ENCODE measurements at regions not wholly inside any gene's neighbourhood (a gene's known extent, or its start where the extent isn't known, plus 50 kb on each side); places are given as distances from the start of the nearest gene placed in this dataset.

DNA sequence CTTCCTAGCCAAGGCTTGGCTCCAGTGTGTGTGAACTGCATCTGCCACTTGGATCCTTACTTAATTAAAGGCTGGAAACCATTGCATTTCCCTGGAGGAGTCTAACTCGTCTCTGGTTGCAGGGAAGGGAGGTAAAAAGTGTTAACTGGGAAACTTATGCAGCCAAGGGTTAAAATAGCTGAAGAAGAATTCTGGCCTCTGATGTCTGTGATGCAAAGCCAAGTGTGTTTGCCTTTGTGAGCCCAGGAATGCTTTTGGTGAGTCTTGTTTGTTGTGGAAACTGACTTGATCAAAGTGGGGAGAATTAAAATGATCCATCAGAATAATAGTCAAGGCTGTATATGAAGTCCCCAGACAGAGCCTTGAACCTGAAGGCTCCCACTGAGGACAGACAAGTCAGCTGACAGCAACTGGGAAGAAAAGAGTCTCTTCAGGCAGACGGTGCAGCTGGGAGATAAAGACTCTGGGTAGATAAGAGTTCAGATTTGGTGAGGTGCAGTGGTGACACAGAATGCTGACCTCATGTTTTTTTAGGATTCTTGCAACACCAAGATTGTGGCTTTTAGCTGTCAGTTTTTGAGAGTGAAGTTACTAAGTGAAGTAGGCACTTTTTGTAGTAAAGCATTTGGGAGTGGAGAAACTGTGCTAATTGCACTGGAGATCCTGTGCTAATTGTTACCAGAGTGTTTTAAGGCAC lies 59.5 kb upstream of the WLS start:
- Histone ChIP-seq H3T11ph (ENCODE audit: low read length) (no peak overlapping the region), H3K23me2 (ENCODE audit: insufficient read length, low read depth, low read length, poor library complexity, severe bottlenecking) (no peaks in the 10 kb centered on the region), H3K4me1 (ENCODE audit: insufficient read depth, low read length) (peaks cover 5% of the 10 kb centered on the region), H2BK120ac (ENCODE audit: low read depth, low read length, poor library complexity, severe bottlenecking) (no peak overlapping the region), H2BK5ac (ENCODE audit: insufficient read length, low read length) (no peak overlapping the region), H3K9ac (ENCODE audit: extremely low read depth, insufficient read length, low read length) (no peak overlapping the region), H4K91ac (ENCODE audit: insufficient read length, low read depth, low read length) (no peak overlapping the region), H3K18ac (ENCODE audit: insufficient read length, low read depth, low read length) (no peak overlapping the region), H4K8ac (replicated peaks; ENCODE audit: insufficient read length, low read depth, low read length) (no peak overlapping the region), H3K79me1 (ENCODE audit: insufficient read depth, low read depth, low read length, poor library complexity, severe bottlenecking) (no peaks in the 10 kb centered on the region), H2BK12ac (ENCODE audit: insufficient read length, low read depth, low read length) (no peak overlapping the region), H2BK20ac (ENCODE audit: low read depth, low read length, poor library complexity, severe bottlenecking) (no peak overlapping the region), H2AFZ (ENCODE audit: low read length) (no peak overlapping the region), H4K20me1 (ENCODE audit: control insufficient read depth, insufficient read depth, insufficient read length) (no peaks in the 10 kb centered on the region), H3K9me3 (ENCODE audit: control insufficient read depth, low read depth, low read length) (no peaks in the 10 kb centered on the region), H2BK15ac (ENCODE audit: low read depth, low read length) (no peak overlapping the region), H3K4ac (ENCODE audit: low read depth, low read length) (no peak overlapping the region), H3K56ac (ENCODE audit: insufficient read length, low read depth, low read length) (no peak overlapping the region), H3K27me3 (ENCODE audit: insufficient read depth, low read length) (peaks cover 32% of the 10 kb centered on the region; the same call in 1 of the 2 replicates), H3K23ac (ENCODE audit: insufficient read length, low read depth, low read length) (no peak overlapping the region), H4K5ac (ENCODE audit: insufficient read length, low read depth, low read length) (no peak overlapping the region), H3K79me2 (ENCODE audit: insufficient read depth, low read length) (no peaks in the 10 kb centered on the region), H2AK5ac (ENCODE audit: insufficient read length, low read length) (no peak overlapping the region), H3K4me2 (ENCODE audit: insufficient read depth, insufficient read length, low read length) (no peak overlapping the region), H3K14ac (ENCODE audit: insufficient read depth, low read length) (no peak overlapping the region), H3K27ac (ENCODE audit: insufficient read length, low read depth, low read length) (no peak overlapping the region)
- Mint-ChIP-seq H3K9me3 (peaks cover 0 to 5% of the 10 kb centered on the region in 2 experiments; a peak in 3 of 5 replicates), H3K4me3 (no peak overlapping the region; a peak in 1 of 5 replicates), H3K4me1 (peaks cover 40 to 48% of the 10 kb centered on the region in 2 experiments), H3K27me3 (ENCODE audit: low read depth) (peaks cover 85% of the 10 kb centered on the region), H3K36me3 (ENCODE audit: insufficient read depth in 1 of 3, low read depth in 3 of 3) (no peaks in the 10 kb centered on the region; a peak in 2 of 7 replicates), H3K27ac (no peak overlapping the region)
- DNase-seq = no peak
- TF ChIP-seq, protein P1, sequence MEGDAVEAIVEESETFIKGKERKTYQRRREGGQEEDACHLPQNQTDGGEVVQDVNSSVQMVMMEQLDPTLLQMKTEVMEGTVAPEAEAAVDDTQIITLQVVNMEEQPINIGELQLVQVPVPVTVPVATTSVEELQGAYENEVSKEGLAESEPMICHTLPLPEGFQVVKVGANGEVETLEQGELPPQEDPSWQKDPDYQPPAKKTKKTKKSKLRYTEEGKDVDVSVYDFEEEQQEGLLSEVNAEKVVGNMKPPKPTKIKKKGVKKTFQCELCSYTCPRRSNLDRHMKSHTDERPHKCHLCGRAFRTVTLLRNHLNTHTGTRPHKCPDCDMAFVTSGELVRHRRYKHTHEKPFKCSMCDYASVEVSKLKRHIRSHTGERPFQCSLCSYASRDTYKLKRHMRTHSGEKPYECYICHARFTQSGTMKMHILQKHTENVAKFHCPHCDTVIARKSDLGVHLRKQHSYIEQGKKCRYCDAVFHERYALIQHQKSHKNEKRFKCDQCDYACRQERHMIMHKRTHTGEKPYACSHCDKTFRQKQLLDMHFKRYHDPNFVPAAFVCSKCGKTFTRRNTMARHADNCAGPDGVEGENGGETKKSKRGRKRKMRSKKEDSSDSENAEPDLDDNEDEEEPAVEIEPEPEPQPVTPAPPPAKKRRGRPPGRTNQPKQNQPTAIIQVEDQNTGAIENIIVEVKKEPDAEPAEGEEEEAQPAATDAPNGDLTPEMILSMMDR (conservative IDR thresholded peaks at IDR 0.05) = no peak
- WGBS (ENCODE audit: extremely low coverage, insufficient read length, low lambda C conversion rate) = no CpG with 5 or more reads among the region's 2 CpGs
